SK-N-SH (cell line): ENCODE measurements at regions not wholly inside any gene's neighbourhood (a gene's known extent, or its start where the extent isn't known, plus 50 kb on each side); places are given as distances from the start of the nearest gene placed in this dataset.

Experiments used
- CTCF ChIA-PET: fragments of 300-600, 350-600 bp; formaldehyde crosslinking; extraction: SDS; loops from one replicate; lab custom pipeline; 2021; lab: Yijun Ruan, JAX
- POLR2A ChIA-PET: fragments of 350-600 bp; sonication (Branson Sonifier 250); formaldehyde crosslinking; extraction: SDS; loops from one replicate; lab custom pipeline; 2020; ENCODE audit warnings: antibody characterized with exemption, inconsistent platforms; lab: Yijun Ruan, JAX
- DNase-seq: peaks from one replicate; pipeline ENCODE4 v3.0.0; 2012
- H2AFZ ChIP-seq: fragments of 200-600 bp; sonication (generic); 2 replicates; pipeline ENCODE4 v1.8.1; 2016; ENCODE audit warnings: antibody characterized with exemption, mild to moderate bottlenecking, low read depth
- H3F3A ChIP-seq: fragments of 200-600 bp; sonication (generic); replicated peaks from 2 replicates; pipeline ENCODE3; 2016; ENCODE audit warnings: antibody characterized with exemption, mild to moderate bottlenecking; ENCODE audit not compliant: insufficient read depth
- H3K27ac ChIP-seq, 2 experiments: fragments of 200-500 bp in 1 of 2; fragments of 200-600 bp in 1 of 2; sonication (Bioruptor generic) in 1 of 2; sonication (generic), shearing (Covaris generic) in 1 of 2; 2 replicates each; pipeline versions ENCODE4 v1.5.1 to v1.6.1; 2014 to 2016; ENCODE audit warnings: low read depth in 2 of 2, inconsistent platforms in 1 of 2, low read length in 1 of 2, mild to moderate bottlenecking in 1 of 2, mixed read lengths in 1 of 2
- H3K27me3 ChIP-seq: fragments of 200-600 bp; sonication (generic), shearing (Covaris generic); 2 replicates; pipeline ENCODE4 v1.6.1; 2016; ENCODE audit warnings: mixed run types; ENCODE audit not compliant: insufficient read depth
- H3K36me3 ChIP-seq, 2 experiments: fragments of 200-500 bp in 1 of 2; fragments of 200-600 bp in 1 of 2; sonication (Bioruptor generic) in 1 of 2; sonication (generic) in 1 of 2; replicated peaks in 1 of 2; 2 replicates each; pipeline versions ENCODE3 to v1.5.1; 2014 to 2016; ENCODE audit warnings: low read length in 1 of 2, mild to moderate bottlenecking in 1 of 2; ENCODE audit not compliant: insufficient read depth in 2 of 2, control insufficient read depth in 1 of 2
- H3K4me1 ChIP-seq, 2 experiments: fragments of 200-500 bp in 1 of 2; fragments of 200-600 bp in 1 of 2; sonication (Bioruptor generic) in 1 of 2; sonication (generic), shearing (Covaris generic) in 1 of 2; 2 replicates each; pipeline versions ENCODE4 v1.5.1 to v1.6.1; 2014 to 2016; ENCODE audit warnings: low read depth in 1 of 2, low read length in 1 of 2, mixed run types in 1 of 2; ENCODE audit not compliant: insufficient read depth in 2 of 2, control insufficient read depth in 1 of 2
- H3K4me2 ChIP-seq: fragments of 200-600 bp; sonication (generic), shearing (Covaris generic); 2 replicates; pipeline ENCODE4 v1.6.1; 2017; ENCODE audit warnings: mixed run types
- H3K4me3 ChIP-seq, 2 experiments: fragments of 200-500 bp in 1 of 2; fragments of 200-600 bp in 1 of 2; sonication (Bioruptor generic) in 1 of 2; sonication (generic), shearing (Covaris generic) in 1 of 2; 2 replicates each; pipeline versions ENCODE4 v1.5.1 to v1.8.1; 2014 to 2016; ENCODE audit warnings: low read depth in 2 of 2, inconsistent platforms in 1 of 2, low read length in 1 of 2, mild to moderate bottlenecking in 1 of 2, mixed read lengths in 1 of 2, moderate library complexity in 1 of 2
- H3K79me2 ChIP-seq: fragments of 200-600 bp; sonication (generic); 2 replicates; pipeline ENCODE4 v1.8.1; 2017; ENCODE audit warnings: mild to moderate bottlenecking; ENCODE audit not compliant: insufficient read depth
- H3K9ac ChIP-seq: fragments of 200-600 bp; sonication (generic); 2 replicates; pipeline ENCODE4 v1.6.1; 2017; ENCODE audit warnings: mixed run types
- H3K9me2 ChIP-seq: fragments of 200-600 bp; sonication (generic); 2 replicates; pipeline ENCODE4 v1.6.1; 2017; ENCODE audit warnings: mixed run types
- H3K9me3 ChIP-seq: fragments of 200-600 bp; sonication (generic); 2 replicates; pipeline ENCODE4 v1.6.1; 2017; ENCODE audit warnings: mixed run types, mild to moderate bottlenecking, moderate library complexity
- H4K20me1 ChIP-seq: fragments of 200-600 bp; sonication (generic); 2 replicates; pipeline ENCODE4 v1.6.1; 2017; ENCODE audit warnings: mild to moderate bottlenecking, mixed run types; ENCODE audit not compliant: insufficient read depth
- EZH2phosphoT487 ChIP-seq: fragments of 200-600 bp; sonication (generic); IDR thresholded peaks from 2 replicates; pipeline ENCODE4 v1.6.1; 2017; ENCODE audit warnings: low read depth, mixed run types, mild to moderate bottlenecking, antibody characterized with exemption, moderate library complexity, borderline replicate concordance
- FOXM1 ChIP-seq: IDR thresholded peaks from 2 replicates; pipeline ENCODE4 v1.4.0; 2012; ENCODE audit warnings: low read depth, mild to moderate bottlenecking
- GATA2 ChIP-seq: sonication (generic); formaldehyde crosslinking; IDR thresholded peaks from 2 replicates; pipeline ENCODE4 v1.5.0; 2020; ENCODE audit warnings: mild to moderate bottlenecking, missing genetic modification reagents
- MXI1 ChIP-seq: IDR thresholded peaks from 2 replicates; pipeline ENCODE4 v1.6.1; 2012; ENCODE audit warnings: mild to moderate bottlenecking, low read depth, low read length, improper control_type of control experiment
- PBX3 ChIP-seq: IDR thresholded peaks from 2 replicates; pipeline ENCODE4; 2012
- POLR2AphosphoS5 ChIP-seq: IDR thresholded peaks from 2 replicates; pipeline ENCODE4 v1.6.1; 2012; ENCODE audit warnings: low read depth, low read length
- REST ChIP-seq: IDR thresholded peaks from 2 replicates; pipeline ENCODE4 v1.6.1; 2012; ENCODE audit warnings: mild to moderate bottlenecking, low read depth, low read length, moderate library complexity
- RFX5 ChIP-seq: IDR thresholded peaks from 2 replicates; pipeline ENCODE4 v1.6.1; 2012; ENCODE audit warnings: mild to moderate bottlenecking, improper control_type of control experiment, low read length
- RXRA ChIP-seq: IDR thresholded peaks from 2 replicates; pipeline ENCODE4 v1.4.0; 2012; ENCODE audit warnings: low read depth, mild to moderate bottlenecking, borderline replicate concordance
- SIN3A ChIP-seq: IDR thresholded peaks from 2 replicates; pipeline ENCODE4 v1.6.1; 2012; ENCODE audit warnings: low read depth, mild to moderate bottlenecking, low read length, moderate library complexity, borderline replicate concordance
- USF1 ChIP-seq: IDR thresholded peaks from 2 replicates; pipeline ENCODE4 v1.4.0; 2012; ENCODE audit warnings: low read depth, borderline replicate concordance
- whole genome bisulfite sequencing: methylation state at CpG from one replicate; pipeline ENCODE4 v1.1.6; 2017; ENCODE audit warnings: low lambda C conversion rate; 5-methylcytosine and 5-hydroxymethylcytosine counted together
- TF ChIP-seq, protein P1 (sequence below): fragments of 200-600 bp; sonication (generic); IDR thresholded peaks from 2 replicates; pipeline ENCODE4 v1.6.1; 2017; ENCODE audit warnings: antibody characterized with exemption, mild to moderate bottlenecking, moderate library complexity
- TF ChIP-seq, protein P2 (sequence below): fragments of 150-350 bp; IDR thresholded peaks from 2 replicates; pipeline ENCODE4 v1.6.1; 2016; ENCODE audit warnings: mild to moderate bottlenecking, low read depth, low read length

DNA sequence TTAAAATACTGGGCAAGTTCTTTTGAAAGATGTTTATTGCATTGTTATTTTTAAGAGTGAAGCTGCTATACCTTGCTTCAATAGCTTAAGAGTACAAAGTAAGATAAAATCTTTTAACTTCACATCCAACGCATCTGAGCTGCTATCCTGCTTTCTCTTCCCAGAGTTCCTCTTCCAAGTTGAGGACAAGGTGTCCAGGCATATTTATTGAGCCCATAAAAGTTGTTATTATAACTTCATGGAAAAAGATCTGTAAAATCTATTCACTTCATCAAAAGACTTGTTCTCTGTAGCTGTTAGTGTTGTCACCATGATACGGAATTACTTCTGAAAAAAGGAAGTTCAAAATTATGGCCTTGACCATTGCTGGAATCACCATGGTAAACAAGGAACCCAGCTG, 306.2 kb upstream of the ELAVL2 start (continued):
- TF ChIP-seq MXI1: no peak

DNA sequence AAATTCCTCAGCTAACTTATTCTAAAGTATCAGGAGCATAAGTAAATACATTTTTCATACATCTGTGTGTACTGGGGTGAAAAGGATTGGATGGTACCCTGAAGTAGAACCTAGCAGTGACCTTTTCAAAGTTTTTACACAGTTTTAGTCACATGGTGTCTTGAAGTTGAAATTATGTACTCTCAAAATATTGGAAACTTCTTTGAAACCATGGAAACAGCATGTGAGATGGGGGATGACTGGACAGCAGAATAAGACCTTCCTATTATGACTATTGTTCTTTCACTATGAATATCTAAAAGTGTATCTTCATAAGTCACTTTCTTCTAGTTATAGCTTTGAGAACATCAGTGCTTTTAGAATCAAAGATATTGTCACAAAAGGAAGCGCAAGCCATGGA, 301.5 kb upstream of the ELAVL2 start:
- Histone ChIP-seq H3K27me3 (no peaks in the 10 kb centered on the region), H2AFZ (no peak overlapping the region), H3F3A (no peaks in the 10 kb centered on the region), H3K79me2 (no peaks in the 10 kb centered on the region), H3K4me3 (no peak overlapping the region), H3K9ac (no peak overlapping the region), H3K9me3 (no peaks in the 10 kb centered on the region), H3K4me2 (no peak overlapping the region)
- POLR2A ChIA-PET: no interaction called here
- 62% methylated on average over 1 of the region's 1 CpG for WGBS
- CTCF ChIA-PET: no interaction called here
- no peak for TF ChIP-seq RFX5
- no peak for TF ChIP-seq RXRA
- TF ChIP-seq REST: no peak
- no peak for TF ChIP-seq SIN3A
- no peak for TF ChIP-seq USF1
- TF ChIP-seq EZH2phosphoT487: no peak
- TF ChIP-seq FOXM1: no peak
- TF ChIP-seq PBX3: no peak
- TF ChIP-seq, protein P1, sequence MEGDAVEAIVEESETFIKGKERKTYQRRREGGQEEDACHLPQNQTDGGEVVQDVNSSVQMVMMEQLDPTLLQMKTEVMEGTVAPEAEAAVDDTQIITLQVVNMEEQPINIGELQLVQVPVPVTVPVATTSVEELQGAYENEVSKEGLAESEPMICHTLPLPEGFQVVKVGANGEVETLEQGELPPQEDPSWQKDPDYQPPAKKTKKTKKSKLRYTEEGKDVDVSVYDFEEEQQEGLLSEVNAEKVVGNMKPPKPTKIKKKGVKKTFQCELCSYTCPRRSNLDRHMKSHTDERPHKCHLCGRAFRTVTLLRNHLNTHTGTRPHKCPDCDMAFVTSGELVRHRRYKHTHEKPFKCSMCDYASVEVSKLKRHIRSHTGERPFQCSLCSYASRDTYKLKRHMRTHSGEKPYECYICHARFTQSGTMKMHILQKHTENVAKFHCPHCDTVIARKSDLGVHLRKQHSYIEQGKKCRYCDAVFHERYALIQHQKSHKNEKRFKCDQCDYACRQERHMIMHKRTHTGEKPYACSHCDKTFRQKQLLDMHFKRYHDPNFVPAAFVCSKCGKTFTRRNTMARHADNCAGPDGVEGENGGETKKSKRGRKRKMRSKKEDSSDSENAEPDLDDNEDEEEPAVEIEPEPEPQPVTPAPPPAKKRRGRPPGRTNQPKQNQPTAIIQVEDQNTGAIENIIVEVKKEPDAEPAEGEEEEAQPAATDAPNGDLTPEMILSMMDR: no peak
- TF ChIP-seq, protein P2, sequence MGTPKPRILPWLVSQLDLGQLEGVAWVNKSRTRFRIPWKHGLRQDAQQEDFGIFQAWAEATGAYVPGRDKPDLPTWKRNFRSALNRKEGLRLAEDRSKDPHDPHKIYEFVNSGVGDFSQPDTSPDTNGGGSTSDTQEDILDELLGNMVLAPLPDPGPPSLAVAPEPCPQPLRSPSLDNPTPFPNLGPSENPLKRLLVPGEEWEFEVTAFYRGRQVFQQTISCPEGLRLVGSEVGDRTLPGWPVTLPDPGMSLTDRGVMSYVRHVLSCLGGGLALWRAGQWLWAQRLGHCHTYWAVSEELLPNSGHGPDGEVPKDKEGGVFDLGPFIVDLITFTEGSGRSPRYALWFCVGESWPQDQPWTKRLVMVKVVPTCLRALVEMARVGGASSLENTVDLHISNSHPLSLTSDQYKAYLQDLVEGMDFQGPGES: no peak
- TF ChIP-seq POLR2AphosphoS5: no peak
- TF ChIP-seq GATA2 (CRISPR knock-in tag): no peak
- TF ChIP-seq, all 33 proteins: peak for 0
- Histone ChIP-seq H3K9me2 (no peaks in the 10 kb centered on the region), H4K20me1 (no peaks in the 10 kb centered on the region), H3K4me1 (no peaks in the 10 kb centered on the region), H3K27ac (no peak overlapping the region), H3K36me3 (no peaks in the 10 kb centered on the region)
- no peak for DNase-seq
